Mammary epithelial cell (primary cell): ENCODE measurements at regions not wholly inside any gene's neighbourhood (a gene's known extent, or its start where the extent isn't known, plus 50 kb on each side); places are given as distances from the start of the nearest gene placed in this dataset.

Experiments used
- CTCF ChIP-seq, 2 donors: IDR thresholded peaks in 1 of 2; conservative IDR thresholded peaks in 1 of 2; 2 replicates each; pipeline ENCODE4 v1.5.1; 2011 to 2012; ENCODE audit warnings: inconsistent platforms in 2 of 2, low read length in 2 of 2, mild to moderate bottlenecking in 2 of 2, control low read depth in 1 of 2, low read depth in 1 of 2; ENCODE audit not compliant: insufficient read depth in 1 of 2; ENCODE audit errors: extremely low read depth in 1 of 2
- EZH2 ChIP-seq: IDR thresholded peaks from 2 replicates; pipeline ENCODE4 v1.6.1; 2012; ENCODE audit warnings: low read length, inconsistent platforms, borderline replicate concordance

GRCh38 chr4:161237495-161237894 lies 926.3 kb downstream of the FSTL5 start:
- TF ChIP-seq CTCF (conservative IDR thresholded peaks at IDR 0.05 in 1 of 2, IDR thresholded peaks at IDR 0.05 in 1 of 2; ENCODE audit: extremely low read depth in 1 of 2, insufficient read depth in 1 of 2, low read depth in 1 of 2, low read length in 2 of 2) = no peak
- TF ChIP-seq EZH2 = no peak
